WTC11 (cell line): ENCODE measurements at regions not wholly inside any gene's neighbourhood (a gene's known extent, or its start where the extent isn't known, plus 50 kb on each side); places are given as distances from the start of the nearest gene placed in this dataset.

ENCODE experiments used
- ATAC-seq: fragments of 200-7000 bp; cut with Tn5 transposase; 2 replicates; pipeline ENCODE4 v1.10.0; 2021; ENCODE audit warnings: mild to moderate bottlenecking, moderate library complexity
- CTCF ChIA-PET: fragments of 300-600 bp; sonication (Branson Sonifier 250); formaldehyde crosslinking; loops from one replicate; lab custom pipeline; 2021; ENCODE audit warnings: antibody characterized with exemption; lab: Charles Lee
- POLR2A ChIA-PET: fragments of 350-600 bp; sonication (Branson Sonifier 250); formaldehyde crosslinking; loops from one replicate; lab custom pipeline; 2021; ENCODE audit warnings: antibody characterized with exemption; lab: Charles Lee
- DNase-seq: peaks from one replicate; pipeline ENCODE4 v3.0.0; 2021; ENCODE audit warnings: low spot score
- H3K27ac Mint-ChIP-seq: 2 replicates; pipeline ENCODE4 v1.8.0; 2021; ENCODE audit warnings: mixed read lengths
- H3K27me3 Mint-ChIP-seq: 2 replicates; pipeline ENCODE4 v1.8.0; 2021; ENCODE audit warnings: low read depth, mild to moderate bottlenecking, moderate library complexity, mixed read lengths
- H3K36me3 Mint-ChIP-seq: 2 replicates; pipeline ENCODE4 v1.8.0; 2021; ENCODE audit warnings: mixed read lengths
- H3K4me1 Mint-ChIP-seq: 2 replicates; pipeline ENCODE4 v1.8.0; 2022; ENCODE audit warnings: mixed read lengths
- H3K4me3 Mint-ChIP-seq: 2 replicates; pipeline ENCODE4 v1.8.0; 2021; ENCODE audit warnings: mild to moderate bottlenecking, moderate library complexity, mixed read lengths
- H3K9me3 Mint-ChIP-seq: 2 replicates; pipeline ENCODE4 v1.8.0; 2021; ENCODE audit warnings: mixed read lengths
- CREB1 ChIP-seq: sonication (generic); formaldehyde crosslinking; IDR thresholded peaks from 2 replicates; pipeline ENCODE4 v1.8.0; 2023; ENCODE audit warnings: mild to moderate bottlenecking, missing genetic modification reagents
- CREM ChIP-seq: sonication (generic); formaldehyde crosslinking; IDR thresholded peaks from 2 replicates; pipeline ENCODE4 v1.8.1; 2022; ENCODE audit warnings: mild to moderate bottlenecking, missing genetic modification reagents, moderate library complexity
- KAT7 ChIP-seq: sonication (generic); formaldehyde crosslinking; IDR thresholded peaks from 2 replicates; pipeline ENCODE4 v1.8.1; 2023; ENCODE audit warnings: missing genetic modification reagents, mild to moderate bottlenecking, borderline replicate concordance
- MXD4 ChIP-seq: fragments of 250-450 bp; sonication (Bioruptor Pico); IDR thresholded peaks from 2 replicates; pipeline ENCODE4 v1.8.0; 2021; ENCODE audit warnings: mild to moderate bottlenecking, moderate library complexity, borderline replicate concordance
- NR2C2 ChIP-seq: sonication (generic); formaldehyde crosslinking; IDR thresholded peaks from 2 replicates; pipeline ENCODE4 v1.8.0; 2022; ENCODE audit warnings: mild to moderate bottlenecking, missing genetic modification reagents
- NR3C1 ChIP-seq: sonication (generic); formaldehyde crosslinking; conservative IDR thresholded peaks from 2 replicates; pipeline ENCODE4 v1.8.1; 2023; ENCODE audit warnings: low read depth, mild to moderate bottlenecking, missing genetic modification reagents
- RELA ChIP-seq: sonication (generic); formaldehyde crosslinking; IDR thresholded peaks from 2 replicates; pipeline ENCODE4 v1.8.1; 2022; ENCODE audit warnings: missing genetic modification reagents, mild to moderate bottlenecking, borderline replicate concordance
- SMAD4 ChIP-seq: sonication (generic); formaldehyde crosslinking; IDR thresholded peaks from 2 replicates; pipeline ENCODE4 v1.8.0; 2022; ENCODE audit warnings: mild to moderate bottlenecking, missing genetic modification reagents
- SOX15 ChIP-seq: fragments of 250-450 bp; sonication (Bioruptor Pico); IDR thresholded peaks from 2 replicates; pipeline ENCODE4 v1.9.0; 2021; ENCODE audit warnings: mild to moderate bottlenecking
- ZNF121 ChIP-seq: sonication (generic); formaldehyde crosslinking; IDR thresholded peaks from 2 replicates; pipeline ENCODE4 v1.8.0; 2023; ENCODE audit warnings: missing genetic modification reagents
- ZNF232 ChIP-seq: sonication (generic); formaldehyde crosslinking; IDR thresholded peaks from 2 replicates; pipeline ENCODE4 v1.8.0; 2022; ENCODE audit warnings: mild to moderate bottlenecking, missing genetic modification reagents
- ZNF396 ChIP-seq: fragments of 250-450 bp; sonication (Bioruptor Pico); IDR thresholded peaks from 2 replicates; pipeline ENCODE4 v1.8.0; 2021; ENCODE audit warnings: mild to moderate bottlenecking, moderate library complexity, borderline replicate concordance
- TF ChIP-seq, protein P1 (sequence below): sonication (generic); formaldehyde crosslinking; IDR thresholded peaks from 2 replicates; pipeline ENCODE4 v1.8.0; 2023; ENCODE audit warnings: missing genetic modification reagents
- TF ChIP-seq, protein P2 (sequence below): sonication (generic); formaldehyde crosslinking; IDR thresholded peaks from 2 replicates; pipeline ENCODE4 v1.8.1; 2022; ENCODE audit warnings: mild to moderate bottlenecking, missing genetic modification reagents, moderate library complexity, borderline replicate concordance
- TF ChIP-seq, protein P3 (sequence below): sonication (generic); formaldehyde crosslinking; IDR thresholded peaks from 2 replicates; pipeline ENCODE4 v1.8.1; 2022; ENCODE audit warnings: missing genetic modification reagents, borderline replicate concordance
- TF ChIP-seq, protein P4 (sequence below): fragments of 250-450 bp; sonication (Bioruptor Pico); IDR thresholded peaks from 2 replicates; pipeline ENCODE4 v1.9.0; 2021; ENCODE audit warnings: moderate library complexity, mild to moderate bottlenecking, inconsistent platforms, borderline replicate concordance
- TF ChIP-seq, protein P5 (sequence below): sonication (generic); formaldehyde crosslinking; IDR thresholded peaks from 2 replicates; pipeline ENCODE4 v1.8.1; 2022; ENCODE audit warnings: low read depth, mild to moderate bottlenecking, moderate library complexity, missing genetic modification reagents, borderline replicate concordance
- TF ChIP-seq, protein P6 (sequence below): fragments of 250-450 bp; sonication (Bioruptor Pico); IDR thresholded peaks from 2 replicates; pipeline ENCODE4 v1.9.0; 2021; ENCODE audit warnings: mild to moderate bottlenecking
- TF ChIP-seq, protein P7 (sequence below): sonication (generic); formaldehyde crosslinking; IDR thresholded peaks from 2 replicates; pipeline ENCODE4 v1.8.1; 2022; ENCODE audit warnings: low read depth, missing genetic modification reagents, borderline replicate concordance
- TF ChIP-seq, protein P8 (sequence below): sonication (generic); formaldehyde crosslinking; IDR thresholded peaks from 2 replicates; pipeline ENCODE4 v1.8.0; 2022; ENCODE audit warnings: mild to moderate bottlenecking, missing genetic modification reagents
- TF ChIP-seq, protein P9 (sequence below): sonication (generic); formaldehyde crosslinking; IDR thresholded peaks from 2 replicates; pipeline ENCODE4 v1.8.0; 2022; ENCODE audit warnings: mild to moderate bottlenecking, missing genetic modification reagents

DNA sequence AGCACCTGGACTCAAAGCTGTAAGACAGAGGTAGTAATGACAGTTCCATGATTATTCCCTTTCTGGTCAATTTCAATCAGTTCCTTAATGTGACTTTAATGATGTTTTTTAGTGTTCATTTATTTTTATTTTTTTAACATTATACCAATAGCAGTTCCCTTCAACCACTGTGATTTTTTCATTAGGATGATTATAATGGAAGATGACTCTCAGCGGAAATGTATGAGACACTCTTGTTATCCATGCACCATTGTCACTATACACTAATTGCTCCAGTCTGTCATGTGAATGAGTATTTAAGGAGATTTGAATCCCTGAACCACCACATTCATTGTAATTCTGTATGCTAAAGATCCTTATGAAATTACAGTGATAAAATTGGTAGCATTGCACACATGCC, 2102.3 kb upstream of the AGA start (continued):
- TF ChIP-seq, protein P1, sequence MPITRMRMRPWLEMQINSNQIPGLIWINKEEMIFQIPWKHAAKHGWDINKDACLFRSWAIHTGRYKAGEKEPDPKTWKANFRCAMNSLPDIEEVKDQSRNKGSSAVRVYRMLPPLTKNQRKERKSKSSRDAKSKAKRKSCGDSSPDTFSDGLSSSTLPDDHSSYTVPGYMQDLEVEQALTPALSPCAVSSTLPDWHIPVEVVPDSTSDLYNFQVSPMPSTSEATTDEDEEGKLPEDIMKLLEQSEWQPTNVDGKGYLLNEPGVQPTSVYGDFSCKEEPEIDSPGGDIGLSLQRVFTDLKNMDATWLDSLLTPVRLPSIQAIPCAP = no peak
- TF ChIP-seq KAT7 (CRISPR knock-in tag) (no peak), SMAD4 (no peak)

DNA sequence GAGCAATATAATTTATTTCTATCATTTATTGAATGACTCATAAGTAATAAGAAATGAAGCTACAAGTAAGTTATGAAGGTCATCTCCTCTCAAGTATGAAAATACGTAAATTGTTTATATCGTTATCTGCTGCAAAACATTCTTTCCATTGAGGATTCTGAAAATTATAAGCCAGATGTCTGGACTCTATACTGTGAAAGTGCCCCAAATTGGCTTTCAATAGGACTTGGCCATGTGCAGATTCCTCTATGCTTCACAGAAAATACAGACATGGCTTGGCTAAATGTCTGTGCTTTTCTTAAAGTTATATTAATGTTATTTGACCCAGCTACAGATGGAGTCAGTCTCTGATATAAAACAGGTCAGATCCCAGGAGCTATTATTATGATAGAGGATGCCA, 2109.9 kb upstream of the AGA start:
- H3K9me3 Mint-ChIP-seq = peaks cover 26% of the 10 kb centered on the region
- H3K4me3 Mint-ChIP-seq = no peak overlapping the region
- H3K4me1 Mint-ChIP-seq = no peaks in the 10 kb centered on the region
- CTCF ChIA-PET = no interaction called here
- POLR2A ChIA-PET = no interaction called here
- ATAC-seq (no peak), DNase-seq (no peak)
- H3K27ac Mint-ChIP-seq = no peak overlapping the region
- H3K27me3 Mint-ChIP-seq = no peaks in the 10 kb centered on the region
- H3K36me3 Mint-ChIP-seq = no peaks in the 10 kb centered on the region
- TF ChIP-seq, protein P2, sequence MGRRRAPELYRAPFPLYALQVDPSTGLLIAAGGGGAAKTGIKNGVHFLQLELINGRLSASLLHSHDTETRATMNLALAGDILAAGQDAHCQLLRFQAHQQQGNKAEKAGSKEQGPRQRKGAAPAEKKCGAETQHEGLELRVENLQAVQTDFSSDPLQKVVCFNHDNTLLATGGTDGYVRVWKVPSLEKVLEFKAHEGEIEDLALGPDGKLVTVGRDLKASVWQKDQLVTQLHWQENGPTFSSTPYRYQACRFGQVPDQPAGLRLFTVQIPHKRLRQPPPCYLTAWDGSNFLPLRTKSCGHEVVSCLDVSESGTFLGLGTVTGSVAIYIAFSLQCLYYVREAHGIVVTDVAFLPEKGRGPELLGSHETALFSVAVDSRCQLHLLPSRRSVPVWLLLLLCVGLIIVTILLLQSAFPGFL (CRISPR knock-in tag) = no peak
- TF ChIP-seq, protein P3, sequence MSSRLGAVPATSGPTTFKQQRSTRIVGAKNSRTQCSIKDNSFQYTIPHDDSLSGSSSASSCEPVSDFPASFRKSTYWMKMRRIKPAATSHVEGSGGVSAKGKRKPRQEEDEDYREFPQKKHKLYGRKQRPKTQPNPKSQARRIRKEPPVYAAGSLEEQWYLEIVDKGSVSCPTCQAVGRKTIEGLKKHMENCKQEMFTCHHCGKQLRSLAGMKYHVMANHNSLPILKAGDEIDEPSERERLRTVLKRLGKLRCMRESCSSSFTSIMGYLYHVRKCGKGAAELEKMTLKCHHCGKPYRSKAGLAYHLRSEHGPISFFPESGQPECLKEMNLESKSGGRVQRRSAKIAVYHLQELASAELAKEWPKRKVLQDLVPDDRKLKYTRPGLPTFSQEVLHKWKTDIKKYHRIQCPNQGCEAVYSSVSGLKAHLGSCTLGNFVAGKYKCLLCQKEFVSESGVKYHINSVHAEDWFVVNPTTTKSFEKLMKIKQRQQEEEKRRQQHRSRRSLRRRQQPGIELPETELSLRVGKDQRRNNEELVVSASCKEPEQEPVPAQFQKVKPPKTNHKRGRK (CRISPR knock-in tag) = no peak
- TF ChIP-seq, protein P4, sequence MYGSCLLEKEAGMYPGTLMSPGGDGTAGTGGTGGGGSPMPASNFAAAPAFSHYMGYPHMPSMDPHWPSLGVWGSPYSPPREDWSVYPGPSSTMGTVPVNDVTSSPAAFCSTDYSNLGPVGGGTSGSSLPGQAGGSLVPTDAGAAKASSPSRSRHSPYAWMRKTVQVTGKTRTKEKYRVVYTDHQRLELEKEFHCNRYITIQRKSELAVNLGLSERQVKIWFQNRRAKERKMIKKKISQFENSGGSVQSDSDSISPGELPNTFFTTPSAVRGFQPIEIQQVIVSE (CRISPR knock-in tag) = no peak

DNA sequence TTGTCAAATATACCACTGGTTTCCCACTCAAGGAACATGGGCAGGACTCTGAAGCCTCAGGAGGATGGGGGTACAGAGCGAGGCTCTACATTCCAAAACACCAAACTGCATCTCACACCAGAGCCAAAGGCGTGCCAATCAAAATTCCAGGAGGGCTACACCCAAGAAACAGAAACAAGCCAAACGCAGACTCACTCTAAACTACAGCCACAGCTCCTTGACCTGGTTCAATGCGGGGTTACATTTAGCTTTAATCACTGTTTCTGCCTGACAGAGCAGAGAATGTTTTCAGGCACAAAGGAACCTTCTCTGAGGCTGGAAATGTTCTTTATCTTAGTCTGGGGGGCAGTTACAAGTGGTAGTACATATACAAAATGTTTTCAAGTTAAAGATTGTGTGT, 2121.5 kb upstream of the AGA start:
- ChIA-PET CTCF (no interaction called here), POLR2A (no interaction called here)
- no peaks in the 10 kb centered on the region for H3K4me1 Mint-ChIP-seq
- H3K27ac Mint-ChIP-seq = no peak overlapping the region
- H3K36me3 Mint-ChIP-seq = peaks cover 20% of the 10 kb centered on the region
- H3K27me3 Mint-ChIP-seq = no peaks in the 10 kb centered on the region
- TF ChIP-seq, protein P1 = no peak
- TF ChIP-seq ZNF232 (CRISPR knock-in tag) = no peak
- TF ChIP-seq, protein P5, sequence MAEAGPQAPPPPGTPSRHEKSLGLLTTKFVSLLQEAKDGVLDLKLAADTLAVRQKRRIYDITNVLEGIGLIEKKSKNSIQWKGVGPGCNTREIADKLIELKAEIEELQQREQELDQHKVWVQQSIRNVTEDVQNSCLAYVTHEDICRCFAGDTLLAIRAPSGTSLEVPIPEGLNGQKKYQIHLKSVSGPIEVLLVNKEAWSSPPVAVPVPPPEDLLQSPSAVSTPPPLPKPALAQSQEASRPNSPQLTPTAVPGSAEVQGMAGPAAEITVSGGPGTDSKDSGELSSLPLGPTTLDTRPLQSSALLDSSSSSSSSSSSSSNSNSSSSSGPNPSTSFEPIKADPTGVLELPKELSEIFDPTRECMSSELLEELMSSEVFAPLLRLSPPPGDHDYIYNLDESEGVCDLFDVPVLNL (CRISPR knock-in tag) = no peak
- TF ChIP-seq ZNF396 (CRISPR knock-in tag) = no peak
- no peak for TF ChIP-seq NR3C1 (CRISPR knock-in tag)
- H3K4me3 Mint-ChIP-seq = no peak overlapping the region
- peaks cover 33% of the 10 kb centered on the region for H3K9me3 Mint-ChIP-seq
- DNase-seq (no peak), ATAC-seq (no peak)

DNA sequence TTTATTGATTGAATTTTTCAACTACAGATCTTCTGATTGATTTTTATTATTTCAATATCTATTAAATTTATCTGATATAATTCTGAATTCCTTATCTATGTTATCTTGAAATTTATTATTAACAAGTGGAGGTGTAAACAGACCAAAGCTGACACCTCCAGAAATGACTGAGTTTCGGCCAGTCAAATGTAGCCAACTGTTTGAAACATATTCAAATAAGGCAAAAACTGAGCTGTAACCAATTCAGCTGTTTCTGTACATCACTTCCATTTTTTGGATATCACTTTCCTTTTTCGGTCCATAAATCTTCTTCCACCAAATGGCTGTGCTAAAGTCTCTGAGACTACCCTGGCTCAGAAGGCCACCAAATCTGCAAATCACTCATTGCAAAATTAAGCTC, 2127.3 kb upstream of the AGA start:
- ATAC-seq (no peak), DNase-seq (no peak)
- ChIA-PET POLR2A (no interaction called here), CTCF (no interaction called here)
- H3K27me3 Mint-ChIP-seq = no peaks in the 10 kb centered on the region
- no peak overlapping the region for H3K27ac Mint-ChIP-seq
- H3K4me1 Mint-ChIP-seq = no peaks in the 10 kb centered on the region
- peaks cover 55% of the 10 kb centered on the region for H3K9me3 Mint-ChIP-seq
- H3K4me3 Mint-ChIP-seq = no peak overlapping the region
- peaks cover 26% of the 10 kb centered on the region for H3K36me3 Mint-ChIP-seq
- TF ChIP-seq CREM (CRISPR knock-in tag) (no peak), NR3C1 (CRISPR knock-in tag) (no peak), NR2C2 (CRISPR knock-in tag) (no peak), ZNF121 (no peak), RELA (CRISPR knock-in tag) (no peak), SOX15 (CRISPR knock-in tag) (no peak), CREB1 (no peak), MXD4 (CRISPR knock-in tag) (no peak)
- TF ChIP-seq, protein P6, sequence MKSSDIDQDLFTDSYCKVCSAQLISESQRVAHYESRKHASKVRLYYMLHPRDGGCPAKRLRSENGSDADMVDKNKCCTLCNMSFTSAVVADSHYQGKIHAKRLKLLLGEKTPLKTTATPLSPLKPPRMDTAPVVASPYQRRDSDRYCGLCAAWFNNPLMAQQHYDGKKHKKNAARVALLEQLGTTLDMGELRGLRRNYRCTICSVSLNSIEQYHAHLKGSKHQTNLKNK (CRISPR knock-in tag) = no peak
- TF ChIP-seq, protein P7, sequence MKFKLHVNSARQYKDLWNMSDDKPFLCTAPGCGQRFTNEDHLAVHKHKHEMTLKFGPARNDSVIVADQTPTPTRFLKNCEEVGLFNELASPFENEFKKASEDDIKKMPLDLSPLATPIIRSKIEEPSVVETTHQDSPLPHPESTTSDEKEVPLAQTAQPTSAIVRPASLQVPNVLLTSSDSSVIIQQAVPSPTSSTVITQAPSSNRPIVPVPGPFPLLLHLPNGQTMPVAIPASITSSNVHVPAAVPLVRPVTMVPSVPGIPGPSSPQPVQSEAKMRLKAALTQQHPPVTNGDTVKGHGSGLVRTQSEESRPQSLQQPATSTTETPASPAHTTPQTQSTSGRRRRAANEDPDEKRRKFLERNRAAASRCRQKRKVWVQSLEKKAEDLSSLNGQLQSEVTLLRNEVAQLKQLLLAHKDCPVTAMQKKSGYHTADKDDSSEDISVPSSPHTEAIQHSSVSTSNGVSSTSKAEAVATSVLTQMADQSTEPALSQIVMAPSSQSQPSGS (CRISPR knock-in tag) = no peak
- TF ChIP-seq, protein P8, sequence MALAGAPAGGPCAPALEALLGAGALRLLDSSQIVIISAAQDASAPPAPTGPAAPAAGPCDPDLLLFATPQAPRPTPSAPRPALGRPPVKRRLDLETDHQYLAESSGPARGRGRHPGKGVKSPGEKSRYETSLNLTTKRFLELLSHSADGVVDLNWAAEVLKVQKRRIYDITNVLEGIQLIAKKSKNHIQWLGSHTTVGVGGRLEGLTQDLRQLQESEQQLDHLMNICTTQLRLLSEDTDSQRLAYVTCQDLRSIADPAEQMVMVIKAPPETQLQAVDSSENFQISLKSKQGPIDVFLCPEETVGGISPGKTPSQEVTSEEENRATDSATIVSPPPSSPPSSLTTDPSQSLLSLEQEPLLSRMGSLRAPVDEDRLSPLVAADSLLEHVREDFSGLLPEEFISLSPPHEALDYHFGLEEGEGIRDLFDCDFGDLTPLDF (CRISPR knock-in tag) = no peak
- TF ChIP-seq, protein P9, sequence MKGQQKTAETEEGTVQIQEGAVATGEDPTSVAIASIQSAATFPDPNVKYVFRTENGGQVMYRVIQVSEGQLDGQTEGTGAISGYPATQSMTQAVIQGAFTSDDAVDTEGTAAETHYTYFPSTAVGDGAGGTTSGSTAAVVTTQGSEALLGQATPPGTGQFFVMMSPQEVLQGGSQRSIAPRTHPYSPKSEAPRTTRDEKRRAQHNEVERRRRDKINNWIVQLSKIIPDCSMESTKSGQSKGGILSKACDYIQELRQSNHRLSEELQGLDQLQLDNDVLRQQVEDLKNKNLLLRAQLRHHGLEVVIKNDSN (CRISPR knock-in tag) = no peak
